NT2/D1 (cell line): ENCODE measurements at regions not wholly inside any gene's neighbourhood (a gene's known extent, or its start where the extent isn't known, plus 50 kb on each side); places are given as distances from the start of the nearest gene placed in this dataset.

ENCODE experiments used
- SUZ12 ChIP-seq: IDR thresholded peaks from 2 replicates; pipeline ENCODE4 v1.6.1; 2011; ENCODE audit not compliant: insufficient read length, insufficient read depth; ENCODE audit errors: extremely low read depth
- ZNF274 ChIP-seq: IDR thresholded peaks from 2 replicates; pipeline ENCODE4 v1.6.1; 2011; ENCODE audit warnings: mild to moderate bottlenecking, low read depth, low read length

DNA sequence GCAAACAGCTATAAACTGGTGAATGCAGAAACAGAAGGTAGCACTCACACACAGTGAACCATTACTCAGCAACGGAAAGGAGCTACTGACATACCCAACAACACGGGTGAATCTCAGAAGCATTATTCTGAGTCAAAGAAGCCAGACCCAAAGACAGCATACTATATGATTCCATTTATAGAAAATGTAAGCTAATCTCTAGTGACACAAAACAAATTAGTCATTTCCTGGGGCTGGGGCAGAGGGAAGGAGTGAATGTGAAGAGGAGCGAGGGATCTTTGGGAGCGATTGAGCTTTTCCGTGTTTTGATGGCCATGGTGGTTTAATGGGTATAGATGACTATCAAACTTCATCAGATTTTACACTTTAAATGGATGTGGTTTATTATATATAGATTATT, 614.6 kb downstream of the DHX35 start:
- TF ChIP-seq ZNF274 (no peak), SUZ12 (no peak)
